ENCODE measurements at regions not wholly inside any gene's neighbourhood (a gene's known extent, or its start where the extent isn't known, plus 50 kb on each side); places are given as distances from the start of the nearest gene placed in this dataset.

- Mint-ChIP-seq H3K9me3 (no peaks in the 10 kb centered on the region), H3K4me3 (no peak overlapping the region), H3K27me3 (no peaks in the 10 kb centered on the region), H3K27ac (no peak overlapping the region), H3K36me3 (ENCODE audit: low read depth) (no peaks in the 10 kb centered on the region), H3K4me1 (no peaks in the 10 kb centered on the region)
- no peak for DNase-seq
- ChIA-PET POLR2A (no interaction called here), CTCF (no interaction called here)
Observed at GRCh38 chr6:145189836-145190235, 545.5 kb downstream of the EPM2A start.

- no peak for DNase-seq
- Mint-ChIP-seq H3K27ac (no peak overlapping the region), H3K4me3 (no peak overlapping the region), H3K27me3 (peaks cover 3% of the 10 kb centered on the region), H3K36me3 (ENCODE audit: low read depth) (no peaks in the 10 kb centered on the region), H3K9me3 (no peaks in the 10 kb centered on the region), H3K4me1 (no peaks in the 10 kb centered on the region)
- CTCF ChIA-PET: no interaction called here
- POLR2A ChIA-PET: no interaction called here
Observed at GRCh38 chr6:145194389-145194788, 540.9 kb downstream of the EPM2A start.

GRCh38 chr6:145199961-145200360 lies 535.4 kb downstream of the EPM2A start:
- ChIA-PET POLR2A (no interaction called here), CTCF (no interaction called here)
- no peak overlapping the region for H3K4me3 Mint-ChIP-seq
- H3K27ac Mint-ChIP-seq: no peak overlapping the region
- H3K27me3 Mint-ChIP-seq: peaks cover 8% of the 10 kb centered on the region
- H3K9me3 Mint-ChIP-seq: no peaks in the 10 kb centered on the region
- no peaks in the 10 kb centered on the region for H3K4me1 Mint-ChIP-seq
- no peak for DNase-seq
- no peaks in the 10 kb centered on the region for H3K36me3 Mint-ChIP-seq (ENCODE audit: low read depth)

GRCh38 chr6:145204301-145204700 lies 531.0 kb downstream of the EPM2A start:
- Mint-ChIP-seq H3K27me3 (peaks cover 8% of the 10 kb centered on the region), H3K9me3 (no peaks in the 10 kb centered on the region), H3K36me3 (ENCODE audit: low read depth) (no peaks in the 10 kb centered on the region), H3K4me3 (no peak overlapping the region), H3K27ac (no peak overlapping the region), H3K4me1 (no peaks in the 10 kb centered on the region)
- no peak for DNase-seq
- CTCF ChIA-PET: no interaction called here
- POLR2A ChIA-PET: no interaction called here

- DNase-seq: no peak
- H3K36me3 Mint-ChIP-seq (ENCODE audit: low read depth): no peaks in the 10 kb centered on the region
- H3K9me3 Mint-ChIP-seq: no peaks in the 10 kb centered on the region
- ChIA-PET POLR2A (no interaction called here), CTCF (no interaction called here)
- H3K4me1 Mint-ChIP-seq: no peaks in the 10 kb centered on the region
- H3K27me3 Mint-ChIP-seq: peaks cover 8% of the 10 kb centered on the region
- no peak overlapping the region for H3K27ac Mint-ChIP-seq
- no peak overlapping the region for H3K4me3 Mint-ChIP-seq
Observed at GRCh38 chr6:145206247-145206907, 528.9 kb downstream of the EPM2A start.

DNA sequence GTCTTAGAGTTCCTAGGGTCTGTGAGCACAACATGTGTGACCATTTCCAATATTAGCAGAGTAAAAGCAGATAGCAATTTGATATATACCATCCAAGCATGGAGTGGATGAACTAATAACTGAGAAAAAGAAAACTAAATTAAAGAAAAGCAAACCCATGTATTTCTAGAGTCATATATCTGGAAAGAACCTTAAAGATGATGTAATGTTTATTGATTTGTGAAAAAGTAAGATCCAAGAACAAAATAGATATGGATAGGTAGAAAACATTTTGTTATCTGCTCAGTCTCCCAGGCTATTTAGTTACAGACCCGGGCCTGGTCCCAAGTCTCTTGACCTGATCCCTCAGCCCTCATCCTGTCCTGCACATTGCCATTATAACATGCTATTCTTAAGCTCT lies 526.8 kb downstream of the EPM2A start:
- ChIA-PET POLR2A (no interaction called here), CTCF (no interaction called here)
- Mint-ChIP-seq H3K9me3 (no peaks in the 10 kb centered on the region), H3K27ac (no peak overlapping the region), H3K36me3 (ENCODE audit: low read depth) (no peaks in the 10 kb centered on the region), H3K4me1 (peaks cover 1% of the 10 kb centered on the region), H3K27me3 (peaks cover 3% of the 10 kb centered on the region), H3K4me3 (no peak overlapping the region)
- no peak for DNase-seq

GRCh38 chr6:145209272-145209671 lies 526.0 kb downstream of the EPM2A start:
- DNase-seq: no peak
- ChIA-PET POLR2A (interaction anchor here (0.6 kb wide), 1 partner anchor 116 kb away, joined by 3 read pairs; no protein-coding TSS in a partner anchor), CTCF (no interaction called here)
- H3K27me3 Mint-ChIP-seq: peaks cover 3% of the 10 kb centered on the region
- no peak overlapping the region for H3K27ac Mint-ChIP-seq
- H3K36me3 Mint-ChIP-seq (ENCODE audit: low read depth): no peaks in the 10 kb centered on the region
- no peaks in the 10 kb centered on the region for H3K9me3 Mint-ChIP-seq
- peaks cover 9% of the 10 kb centered on the region for H3K4me1 Mint-ChIP-seq
- H3K4me3 Mint-ChIP-seq: no peak overlapping the region

DNA sequence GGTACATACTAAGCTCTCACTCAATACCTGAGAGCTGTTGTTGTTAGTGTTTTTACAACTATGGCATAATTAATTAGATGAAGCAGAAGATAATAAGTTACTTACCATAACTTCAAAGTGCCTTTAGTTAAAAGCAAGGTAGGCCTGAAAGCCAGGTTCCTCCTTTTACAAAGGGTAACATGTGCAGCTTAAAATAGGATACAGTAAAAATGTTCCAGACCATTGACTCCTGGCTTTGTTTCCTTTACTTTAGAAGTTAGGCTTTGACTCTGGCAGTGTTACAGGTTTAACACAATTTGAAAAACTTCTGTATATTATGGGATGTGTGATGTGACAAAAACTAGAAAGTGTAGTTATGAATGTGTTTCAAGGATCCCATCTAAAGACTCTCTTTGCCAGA lies 522.5 kb downstream of the EPM2A start:
- no peak for DNase-seq

GRCh38 chr6:145213614-145214013 lies 521.7 kb downstream of the EPM2A start:
- ChIA-PET CTCF (no interaction called here), POLR2A (no interaction called here)
- Mint-ChIP-seq H3K36me3 (ENCODE audit: low read depth) (no peaks in the 10 kb centered on the region), H3K4me3 (no peak overlapping the region), H3K27me3 (peaks cover 4% of the 10 kb centered on the region), H3K9me3 (no peaks in the 10 kb centered on the region), H3K27ac (no peak overlapping the region), H3K4me1 (peaks cover 13% of the 10 kb centered on the region)
- DNase-seq: no peak

More for the DNA sequence above, 522.5 kb downstream of the EPM2A start:
- H3K36me3 Mint-ChIP-seq (ENCODE audit: low read depth): no peaks in the 10 kb centered on the region
- H3K4me3 Mint-ChIP-seq: no peak overlapping the region
- peaks cover 13% of the 10 kb centered on the region for H3K4me1 Mint-ChIP-seq
- no peak overlapping the region for H3K27ac Mint-ChIP-seq
- H3K27me3 Mint-ChIP-seq: peaks cover 4% of the 10 kb centered on the region
- ChIA-PET POLR2A (no interaction called here), CTCF (interaction anchor here (0.6 kb wide), 1 partner anchor 563 kb away, joined by 3 read pairs; no protein-coding TSS in a partner anchor)
- no peaks in the 10 kb centered on the region for H3K9me3 Mint-ChIP-seq

DNA sequence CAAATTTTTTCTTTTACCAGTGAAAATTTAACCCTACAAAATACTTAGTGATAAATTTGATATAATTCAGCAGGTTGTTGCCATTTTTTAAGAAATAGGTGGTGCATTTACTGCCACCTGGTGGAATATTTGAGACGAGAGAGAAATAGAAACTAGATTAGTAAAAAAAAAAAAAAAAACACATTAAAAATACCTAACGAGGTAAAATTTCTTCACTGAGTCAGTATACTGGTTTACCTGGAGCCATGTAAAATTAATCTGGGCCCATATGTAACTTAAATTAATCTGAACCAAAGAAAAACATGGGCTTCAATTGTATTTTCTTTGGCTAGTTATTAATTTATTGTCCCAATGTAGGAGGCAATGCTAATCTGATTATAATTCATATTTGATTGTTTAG lies 520.8 kb downstream of the EPM2A start:
- peaks cover 13% of the 10 kb centered on the region for H3K4me1 Mint-ChIP-seq
- peaks cover 4% of the 10 kb centered on the region for H3K27me3 Mint-ChIP-seq
- CTCF ChIA-PET: no interaction called here
- no peak for DNase-seq
- H3K36me3 Mint-ChIP-seq (ENCODE audit: low read depth): no peaks in the 10 kb centered on the region
- POLR2A ChIA-PET: no interaction called here
- H3K4me3 Mint-ChIP-seq: no peak overlapping the region
- no peak overlapping the region for H3K27ac Mint-ChIP-seq
- H3K9me3 Mint-ChIP-seq: no peaks in the 10 kb centered on the region

DNA sequence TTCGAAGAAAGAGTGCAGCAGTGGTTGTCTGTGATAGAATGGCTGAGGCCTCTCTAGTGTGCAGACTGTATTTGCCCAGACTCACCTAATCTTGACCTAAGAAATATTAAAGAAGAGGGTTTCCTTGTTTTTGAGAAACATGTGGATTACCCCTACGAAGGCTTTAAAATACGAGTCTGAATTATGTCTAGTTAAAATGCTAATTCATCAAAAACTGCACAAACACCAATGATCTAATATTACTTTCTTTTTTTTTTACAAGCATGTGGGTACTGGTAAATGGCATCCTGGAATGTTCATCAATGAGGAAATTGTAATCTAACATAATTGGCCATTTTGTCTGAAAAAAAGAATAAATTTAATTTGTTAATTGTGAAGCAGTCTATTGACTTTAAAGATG lies 510.9 kb downstream of the EPM2A start:
- POLR2A ChIA-PET: no interaction called here

GRCh38 chr6:145225500-145225899 lies 509.8 kb downstream of the EPM2A start:
- ChIA-PET CTCF (no interaction called here), POLR2A (no interaction called here)
- H3K4me1 Mint-ChIP-seq: no peaks in the 10 kb centered on the region
- H3K27me3 Mint-ChIP-seq: peaks cover 7% of the 10 kb centered on the region
- H3K27ac Mint-ChIP-seq: no peak overlapping the region
- no peaks in the 10 kb centered on the region for H3K36me3 Mint-ChIP-seq (ENCODE audit: low read depth)
- H3K4me3 Mint-ChIP-seq: no peak overlapping the region
- no peaks in the 10 kb centered on the region for H3K9me3 Mint-ChIP-seq
- DNase-seq: no peak

More for the DNA sequence above, 510.9 kb downstream of the EPM2A start:
- Mint-ChIP-seq H3K27ac (no peak overlapping the region), H3K4me1 (no peaks in the 10 kb centered on the region), H3K27me3 (peaks cover 5% of the 10 kb centered on the region), H3K4me3 (no peak overlapping the region), H3K36me3 (ENCODE audit: low read depth) (no peaks in the 10 kb centered on the region), H3K9me3 (no peaks in the 10 kb centered on the region)
- CTCF ChIA-PET: no interaction called here
- DNase-seq: no peak

GRCh38 chr6:145227593-145227992 lies 507.7 kb downstream of the EPM2A start:
- Mint-ChIP-seq H3K27me3 (peaks cover 3% of the 10 kb centered on the region), H3K9me3 (no peaks in the 10 kb centered on the region), H3K27ac (no peak overlapping the region), H3K36me3 (ENCODE audit: low read depth) (no peaks in the 10 kb centered on the region), H3K4me3 (no peak overlapping the region), H3K4me1 (no peaks in the 10 kb centered on the region)
- DNase-seq: no peak
- ChIA-PET POLR2A (no interaction called here), CTCF (no interaction called here)

DNA sequence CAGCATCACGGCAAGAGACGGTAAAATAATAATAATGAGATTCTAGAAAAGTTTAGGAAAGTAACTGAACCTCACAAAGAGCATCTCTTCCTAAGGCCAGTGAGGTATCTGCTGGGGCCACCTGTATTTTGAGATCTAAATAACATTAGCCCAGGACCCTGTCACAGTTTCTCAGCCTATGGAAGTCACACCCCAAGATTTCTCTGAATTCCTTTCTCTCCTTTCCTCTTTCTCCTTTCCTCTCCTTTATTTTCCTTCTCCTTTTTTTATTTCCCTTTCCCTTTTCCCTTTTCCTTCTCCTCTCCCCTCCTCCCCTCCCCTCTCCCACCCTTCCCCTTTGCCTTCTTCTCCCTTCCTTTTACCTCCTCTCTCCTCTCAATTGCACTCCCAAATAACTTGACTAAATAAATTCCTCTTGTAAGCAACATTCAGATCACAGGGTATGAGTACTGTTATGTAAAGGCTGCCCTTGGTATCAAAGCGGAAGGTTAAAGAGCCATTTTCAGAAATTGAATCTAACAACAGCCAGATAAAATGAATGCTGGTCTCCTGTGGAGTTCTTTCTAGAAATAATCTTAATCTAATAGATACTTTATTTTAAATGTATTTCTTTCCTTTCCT lies 506.2 kb downstream of the EPM2A start:
- H3K36me3 Mint-ChIP-seq (ENCODE audit: low read depth): no peaks in the 10 kb centered on the region
- H3K27ac Mint-ChIP-seq: no peak overlapping the region
- H3K4me1 Mint-ChIP-seq: no peaks in the 10 kb centered on the region
- H3K27me3 Mint-ChIP-seq: peaks cover 2% of the 10 kb centered on the region
- ChIA-PET POLR2A (no interaction called here), CTCF (no interaction called here)
- DNase-seq: no peak
- H3K9me3 Mint-ChIP-seq: no peaks in the 10 kb centered on the region
- no peak overlapping the region for H3K4me3 Mint-ChIP-seq

Measured in activated CD4-positive, alpha-beta memory T cell treated with anti-CD3 and anti-CD28 coated beads, Interleukin-2, amount 10 ng/mL, durations not matched to agents 7 days and 5 days (primary cell).